ENCODE measurements at regions not wholly inside any gene's neighbourhood (a gene's known extent, or its start where the extent isn't known, plus 50 kb on each side); places are given as distances from the start of the nearest gene placed in this dataset.
A peak's percentile ranks its signal among the peaks of the same experiment; 100 is the strongest.

DNA sequence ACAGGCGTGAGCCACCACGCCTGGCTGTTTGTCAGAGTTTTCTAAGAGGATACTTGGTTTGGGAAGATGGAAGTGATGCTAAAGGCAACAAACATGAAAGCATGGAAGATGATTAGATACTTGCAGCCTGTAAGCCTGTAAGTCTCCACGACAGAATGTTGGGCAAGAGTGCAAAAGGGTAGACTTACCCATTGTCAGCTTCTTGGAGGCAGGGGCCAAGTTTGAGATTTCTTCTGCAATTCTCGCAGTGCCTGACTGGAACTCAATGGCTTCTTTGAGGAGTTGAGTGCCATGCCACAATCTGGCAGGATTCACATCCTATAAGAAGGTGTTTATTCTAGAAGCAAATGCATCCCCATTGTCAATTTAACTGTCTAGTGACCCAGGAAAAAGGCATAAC, 70.1 kb upstream of the EFEMP1 start:
- ATAC-seq (ENCODE audit: low FRiP score), result no peak
- TF ChIP-seq, protein P1, sequence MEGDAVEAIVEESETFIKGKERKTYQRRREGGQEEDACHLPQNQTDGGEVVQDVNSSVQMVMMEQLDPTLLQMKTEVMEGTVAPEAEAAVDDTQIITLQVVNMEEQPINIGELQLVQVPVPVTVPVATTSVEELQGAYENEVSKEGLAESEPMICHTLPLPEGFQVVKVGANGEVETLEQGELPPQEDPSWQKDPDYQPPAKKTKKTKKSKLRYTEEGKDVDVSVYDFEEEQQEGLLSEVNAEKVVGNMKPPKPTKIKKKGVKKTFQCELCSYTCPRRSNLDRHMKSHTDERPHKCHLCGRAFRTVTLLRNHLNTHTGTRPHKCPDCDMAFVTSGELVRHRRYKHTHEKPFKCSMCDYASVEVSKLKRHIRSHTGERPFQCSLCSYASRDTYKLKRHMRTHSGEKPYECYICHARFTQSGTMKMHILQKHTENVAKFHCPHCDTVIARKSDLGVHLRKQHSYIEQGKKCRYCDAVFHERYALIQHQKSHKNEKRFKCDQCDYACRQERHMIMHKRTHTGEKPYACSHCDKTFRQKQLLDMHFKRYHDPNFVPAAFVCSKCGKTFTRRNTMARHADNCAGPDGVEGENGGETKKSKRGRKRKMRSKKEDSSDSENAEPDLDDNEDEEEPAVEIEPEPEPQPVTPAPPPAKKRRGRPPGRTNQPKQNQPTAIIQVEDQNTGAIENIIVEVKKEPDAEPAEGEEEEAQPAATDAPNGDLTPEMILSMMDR (IDR thresholded peaks at IDR 0.05), result no peak
- no peak for DNase-seq (ENCODE audit: low spot score)

DNA sequence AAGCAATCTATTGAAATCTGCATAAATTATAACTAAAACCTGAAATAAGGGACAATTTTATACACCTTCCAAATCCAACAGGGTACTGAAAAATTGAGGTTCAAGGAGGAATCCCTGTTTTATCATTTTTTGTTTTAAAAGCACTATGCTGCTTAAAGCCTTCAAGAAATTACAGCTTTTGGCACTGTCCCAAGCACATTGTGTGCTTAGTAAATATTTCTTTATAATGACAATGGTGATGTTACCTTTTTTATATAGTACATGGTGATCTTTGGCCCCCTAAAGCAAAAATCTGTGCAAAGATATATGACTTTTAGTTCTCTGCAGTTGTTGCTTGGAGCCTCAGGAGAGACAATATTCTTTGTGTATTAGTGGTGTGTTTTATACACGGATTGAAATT, 71.6 kb upstream of the EFEMP1 start:
- TF ChIP-seq, protein P1 (IDR thresholded peaks at IDR 0.05), result no peak

DNA sequence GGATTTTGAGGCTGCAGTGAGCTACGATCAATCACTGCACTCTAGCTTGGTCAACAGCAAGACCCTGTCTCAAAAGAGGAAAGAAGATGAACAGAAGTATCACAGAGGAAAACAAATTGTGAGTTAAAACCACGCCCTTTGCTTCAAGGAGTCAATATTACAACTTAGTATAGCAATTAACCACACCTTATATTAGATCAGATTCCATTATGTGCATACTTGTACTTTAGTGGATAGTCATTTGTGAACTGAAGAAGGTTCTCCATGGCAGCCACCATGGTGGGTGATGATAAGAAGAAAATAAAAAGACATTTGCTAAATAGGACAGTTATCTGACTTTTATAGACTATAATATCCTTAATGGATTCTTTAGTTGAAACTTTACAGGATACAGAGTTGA, 72.3 kb upstream of the EFEMP1 start:
- ATAC-seq (ENCODE audit: low FRiP score) (no peak), DNase-seq (ENCODE audit: low spot score) (no peak)
- TF ChIP-seq, protein P1 (IDR thresholded peaks at IDR 0.05), result no peak

More for the DNA sequence above, 71.6 kb upstream of the EFEMP1 start:
- DNase-seq (ENCODE audit: low spot score) (no peak), ATAC-seq (ENCODE audit: low FRiP score) (no peak)

DNA sequence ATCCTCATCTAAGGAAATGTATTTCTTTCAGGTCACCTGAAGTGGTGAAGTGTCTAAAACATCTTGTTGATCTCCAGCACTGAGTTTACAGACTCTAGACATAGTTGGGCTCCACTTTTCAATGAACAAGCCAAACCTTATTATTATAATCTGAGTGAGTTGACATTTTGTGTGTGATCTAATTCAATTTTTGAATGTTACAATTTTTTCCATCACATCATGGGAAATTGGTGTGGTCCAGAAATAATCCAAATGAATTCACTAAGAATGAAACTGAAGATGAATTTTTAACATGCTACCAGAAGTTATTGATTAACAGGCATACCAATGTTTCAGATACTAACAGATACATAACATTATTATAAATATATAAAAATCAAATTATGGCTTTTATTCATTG, 75.6 kb upstream of the EFEMP1 start:
- no peak for ATAC-seq (ENCODE audit: low FRiP score)

DNA sequence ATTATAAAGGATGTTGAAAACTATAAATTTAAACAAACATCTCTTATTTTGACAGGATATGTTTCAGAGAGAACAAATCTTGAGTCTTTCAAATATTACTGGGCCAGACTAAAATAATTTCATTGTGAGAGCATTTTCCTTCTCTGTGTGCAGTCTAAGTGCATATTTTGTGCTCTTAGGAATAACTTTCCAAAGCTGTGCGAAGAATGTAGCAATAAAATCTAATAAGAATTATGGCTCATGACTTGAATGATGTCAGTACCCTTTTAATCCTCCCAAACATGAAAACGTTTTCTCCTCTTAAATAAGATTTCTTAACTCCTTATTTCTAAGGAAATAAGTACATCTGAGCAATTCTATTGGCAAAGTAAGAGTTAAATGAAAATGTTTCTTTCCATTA, 76.2 kb upstream of the EFEMP1 start:
- DNase-seq (ENCODE audit: low spot score), result no peak
- TF ChIP-seq, protein P1 (IDR thresholded peaks at IDR 0.05), result no peak
- no peak for ATAC-seq (ENCODE audit: low FRiP score)

More for the DNA sequence above, 75.6 kb upstream of the EFEMP1 start:
- DNase-seq (ENCODE audit: low spot score), result no peak
- TF ChIP-seq, protein P1 (IDR thresholded peaks at IDR 0.05), result no peak

DNA sequence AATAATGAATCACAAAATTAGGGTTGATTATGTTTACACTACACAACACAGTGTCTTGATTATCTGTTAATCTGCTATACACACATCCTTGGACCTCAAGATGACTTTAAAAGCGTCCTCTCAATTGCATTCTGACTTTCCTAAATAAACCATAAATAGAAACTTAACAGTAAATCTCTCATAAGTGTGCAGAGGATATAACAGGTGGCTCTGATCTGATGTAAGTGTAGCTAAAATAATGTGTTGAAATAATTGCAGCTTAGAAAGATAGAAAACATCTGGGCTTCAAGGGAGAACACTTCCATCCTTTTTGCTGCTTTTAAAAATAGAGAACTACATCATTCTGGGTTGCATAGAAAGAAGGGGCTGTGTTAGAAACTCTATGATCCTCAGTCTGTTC, 78.4 kb upstream of the EFEMP1 start:
- TF ChIP-seq, protein P1 (IDR thresholded peaks at IDR 0.05), result no peak
- no peak for ATAC-seq (ENCODE audit: low FRiP score)
- DNase-seq (ENCODE audit: low spot score), result no peak

DNA sequence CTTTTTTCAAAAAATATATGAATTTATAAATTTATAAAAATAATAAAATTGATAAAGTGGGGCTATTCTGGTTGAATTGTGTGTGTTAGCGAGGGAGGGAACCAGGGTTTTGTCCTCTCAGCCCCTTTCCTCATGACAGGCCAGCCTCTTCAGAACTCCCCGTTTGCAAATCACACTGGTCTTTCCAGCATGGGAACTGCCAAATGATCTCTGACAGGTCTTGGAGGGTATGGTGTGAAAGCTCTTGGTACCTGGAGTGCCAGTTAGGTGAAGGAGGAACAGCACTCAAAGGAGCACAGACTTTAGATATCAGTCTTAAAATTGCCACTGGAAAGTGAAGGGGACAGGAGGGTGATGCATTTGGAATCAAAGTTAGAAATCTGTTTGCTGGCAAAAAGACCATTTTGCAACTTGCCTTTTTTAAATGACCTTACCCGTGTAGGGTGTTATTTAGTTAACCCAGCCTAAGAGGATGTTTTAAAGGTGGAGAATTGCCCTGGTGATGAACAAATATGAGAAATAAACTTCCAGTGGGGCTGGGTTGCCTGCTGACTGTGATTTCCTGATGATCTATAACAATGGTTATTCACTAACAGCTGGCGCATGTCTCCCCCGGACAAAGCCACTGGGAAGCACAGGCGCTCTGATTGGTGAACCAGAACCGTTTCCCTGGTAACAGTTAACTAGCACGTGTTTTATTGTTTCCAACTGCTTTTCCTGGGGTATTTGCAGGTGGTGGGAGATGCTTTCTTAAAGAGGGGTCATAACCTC, 85.3 kb upstream of the EFEMP1 start:
- TF ChIP-seq, protein P1 (IDR thresholded peaks at IDR 0.05), result no peak
- DNase-seq (ENCODE audit: low spot score) (no peak), ATAC-seq (ENCODE audit: low FRiP score) (peak; percentile 32)

Measured in omental fat pad (tissue), 3 donors.